ENCODE measurements at regions not wholly inside any gene's neighbourhood (a gene's known extent, or its start where the extent isn't known, plus 50 kb on each side); places are given as distances from the start of the nearest gene placed in this dataset.

DNA sequence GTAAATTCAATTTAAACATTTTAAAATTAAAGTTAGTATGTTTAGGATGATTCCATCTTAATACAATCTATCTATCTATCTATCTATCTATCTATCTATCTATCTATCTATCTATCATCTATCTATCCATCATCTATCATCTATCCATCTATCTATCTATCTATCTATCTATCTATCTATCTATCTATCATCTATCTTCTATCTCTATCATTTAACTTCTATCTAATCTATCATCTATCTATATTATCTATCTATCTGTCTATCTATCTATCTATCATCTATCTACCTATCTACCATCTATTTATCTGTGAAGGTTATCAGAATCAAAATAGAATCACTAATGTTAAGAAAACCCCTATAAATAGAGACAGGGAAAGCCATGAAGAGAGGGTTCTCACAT lies 78.3 kb downstream of the RAMP3 start:
- Mint-ChIP-seq H3K27me3 (ENCODE audit: insufficient read depth, low read depth, poor library complexity) (no peaks in the 10 kb centered on the region), H3K36me3 (ENCODE audit: low read depth) (no peaks in the 10 kb centered on the region)
- H3K27me3 ChIP-seq (ENCODE audit: insufficient read depth): no peaks in the 10 kb centered on the region

More for the DNA sequence above, 78.3 kb downstream of the RAMP3 start:
- no peaks in the 10 kb centered on the region for H3F3A ChIP-seq (replicated peaks; ENCODE audit: low read depth)
- H2AFZ ChIP-seq: no peak overlapping the region
- H3K27ac ChIP-seq (ENCODE audit: low read depth): no peak overlapping the region
- H3K4me1 ChIP-seq (ENCODE audit: insufficient read depth): no peaks in the 10 kb centered on the region
- no peak overlapping the region for H3K4me2 ChIP-seq
- H3K9me2 ChIP-seq (ENCODE audit: insufficient read depth): no peaks in the 10 kb centered on the region
- ATAC-seq (no peak), DNase-seq (ENCODE audit: low spot score) (no peak)
- no peak overlapping the region for H3K27ac Mint-ChIP-seq
- TF ChIP-seq ZNF114 (CRISPR knock-in tag; IDR thresholded peaks at IDR 0.05) (no peak), POLR2AphosphoS5 (IDR thresholded peaks at IDR 0.05; ENCODE audit: low read depth) (no peak), NANOG (IDR thresholded peaks at IDR 0.05; ENCODE audit: borderline replicate concordance) (no peak)
- TF ChIP-seq, protein P1, sequence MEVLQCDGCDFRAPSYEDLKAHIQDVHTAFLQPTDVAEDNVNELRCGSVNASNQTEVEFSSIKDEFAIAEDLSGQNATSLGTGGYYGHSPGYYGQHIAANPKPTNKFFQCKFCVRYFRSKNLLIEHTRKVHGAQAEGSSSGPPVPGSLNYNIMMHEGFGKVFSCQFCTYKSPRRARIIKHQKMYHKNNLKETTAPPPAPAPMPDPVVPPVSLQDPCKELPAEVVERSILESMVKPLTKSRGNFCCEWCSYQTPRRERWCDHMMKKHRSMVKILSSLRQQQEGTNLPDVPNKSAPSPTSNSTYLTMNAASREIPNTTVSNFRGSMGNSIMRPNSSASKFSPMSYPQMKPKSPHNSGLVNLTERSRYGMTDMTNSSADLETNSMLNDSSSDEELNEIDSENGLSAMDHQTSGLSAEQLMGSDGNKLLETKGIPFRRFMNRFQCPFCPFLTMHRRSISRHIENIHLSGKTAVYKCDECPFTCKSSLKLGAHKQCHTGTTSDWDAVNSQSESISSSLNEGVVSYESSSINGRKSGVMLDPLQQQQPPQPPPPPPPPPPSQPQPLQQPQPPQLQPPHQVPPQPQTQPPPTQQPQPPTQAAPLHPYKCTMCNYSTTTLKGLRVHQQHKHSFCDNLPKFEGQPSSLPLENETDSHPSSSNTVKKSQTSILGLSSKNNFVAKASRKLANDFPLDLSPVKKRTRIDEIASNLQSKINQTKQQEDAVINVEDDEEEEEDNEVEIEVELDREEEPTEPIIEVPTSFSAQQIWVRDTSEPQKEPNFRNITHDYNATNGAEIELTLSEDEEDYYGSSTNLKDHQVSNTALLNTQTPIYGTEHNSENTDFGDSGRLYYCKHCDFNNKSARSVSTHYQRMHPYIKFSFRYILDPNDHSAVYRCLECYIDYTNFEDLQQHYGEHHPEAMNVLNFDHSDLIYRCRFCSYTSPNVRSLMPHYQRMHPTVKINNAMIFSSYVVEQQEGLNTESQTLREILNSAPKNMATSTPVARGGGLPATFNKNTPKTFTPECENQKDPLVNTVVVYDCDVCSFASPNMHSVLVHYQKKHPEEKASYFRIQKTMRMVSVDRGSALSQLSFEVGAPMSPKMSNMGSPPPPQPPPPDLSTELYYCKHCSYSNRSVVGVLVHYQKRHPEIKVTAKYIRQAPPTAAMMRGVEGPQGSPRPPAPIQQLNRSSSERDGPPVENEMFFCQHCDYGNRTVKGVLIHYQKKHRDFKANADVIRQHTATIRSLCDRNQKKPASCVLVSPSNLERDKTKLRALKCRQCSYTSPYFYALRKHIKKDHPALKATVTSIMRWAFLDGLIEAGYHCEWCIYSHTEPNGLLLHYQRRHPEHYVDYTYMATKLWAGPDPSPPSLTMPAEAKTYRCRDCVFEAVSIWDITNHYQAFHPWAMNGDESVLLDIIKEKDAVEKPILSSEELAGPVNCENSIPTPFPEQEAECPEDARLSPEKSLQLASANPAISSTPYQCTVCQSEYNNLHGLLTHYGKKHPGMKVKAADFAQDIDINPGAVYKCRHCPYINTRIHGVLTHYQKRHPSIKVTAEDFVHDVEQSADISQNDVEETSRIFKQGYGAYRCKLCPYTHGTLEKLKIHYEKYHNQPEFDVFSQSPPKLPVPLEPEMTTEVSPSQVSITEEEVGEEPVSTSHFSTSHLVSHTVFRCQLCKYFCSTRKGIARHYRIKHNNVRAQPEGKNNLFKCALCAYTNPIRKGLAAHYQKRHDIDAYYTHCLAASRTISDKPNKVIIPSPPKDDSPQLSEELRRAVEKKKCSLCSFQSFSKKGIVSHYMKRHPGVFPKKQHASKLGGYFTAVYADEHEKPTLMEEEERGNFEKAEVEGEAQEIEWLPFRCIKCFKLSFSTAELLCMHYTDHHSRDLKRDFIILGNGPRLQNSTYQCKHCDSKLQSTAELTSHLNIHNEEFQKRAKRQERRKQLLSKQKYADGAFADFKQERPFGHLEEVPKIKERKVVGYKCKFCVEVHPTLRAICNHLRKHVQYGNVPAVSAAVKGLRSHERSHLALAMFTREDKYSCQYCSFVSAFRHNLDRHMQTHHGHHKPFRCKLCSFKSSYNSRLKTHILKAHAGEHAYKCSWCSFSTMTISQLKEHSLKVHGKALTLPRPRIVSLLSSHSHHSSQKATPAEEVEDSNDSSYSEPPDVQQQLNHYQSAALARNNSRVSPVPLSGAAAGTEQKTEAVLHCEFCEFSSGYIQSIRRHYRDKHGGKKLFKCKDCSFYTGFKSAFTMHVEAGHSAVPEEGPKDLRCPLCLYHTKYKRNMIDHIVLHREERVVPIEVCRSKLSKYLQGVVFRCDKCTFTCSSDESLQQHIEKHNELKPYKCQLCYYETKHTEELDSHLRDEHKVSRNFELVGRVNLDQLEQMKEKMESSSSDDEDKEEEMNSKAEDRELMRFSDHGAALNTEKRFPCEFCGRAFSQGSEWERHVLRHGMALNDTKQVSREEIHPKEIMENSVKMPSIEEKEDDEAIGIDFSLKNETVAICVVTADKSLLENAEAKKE (CRISPR knock-in tag; IDR thresholded peaks at IDR 0.05): no peak
- no peak overlapping the region for H3K4me3 ChIP-seq
- H3K4me1 Mint-ChIP-seq: no peaks in the 10 kb centered on the region; the same call in 2 of the 3 replicates
- no peaks in the 10 kb centered on the region for H3K9me3 Mint-ChIP-seq
- H4K20me1 ChIP-seq (replicated peaks; ENCODE audit: insufficient read depth): no peaks in the 10 kb centered on the region
- no peak overlapping the region for H3K4me3 Mint-ChIP-seq
- H3K79me2 ChIP-seq (replicated peaks; ENCODE audit: insufficient read depth): no peaks in the 10 kb centered on the region
- H3K36me3 ChIP-seq (ENCODE audit: insufficient read depth): no peaks in the 10 kb centered on the region

Data from GM23338 (cell line).